GM12874 (cell line): ENCODE measurements at regions not wholly inside any gene's neighbourhood (a gene's known extent, or its start where the extent isn't known, plus 50 kb on each side); places are given as distances from the start of the nearest gene placed in this dataset.

ENCODE experiments used
- TF ChIP-seq, protein P1 (sequence below): IDR thresholded peaks from 2 replicates; pipeline ENCODE4 v1.5.1; 2011; ENCODE audit warnings: low read depth, mild to moderate bottlenecking, control low read depth, low read length, moderate library complexity; ENCODE audit not compliant: insufficient read depth

- TF ChIP-seq, protein P1, sequence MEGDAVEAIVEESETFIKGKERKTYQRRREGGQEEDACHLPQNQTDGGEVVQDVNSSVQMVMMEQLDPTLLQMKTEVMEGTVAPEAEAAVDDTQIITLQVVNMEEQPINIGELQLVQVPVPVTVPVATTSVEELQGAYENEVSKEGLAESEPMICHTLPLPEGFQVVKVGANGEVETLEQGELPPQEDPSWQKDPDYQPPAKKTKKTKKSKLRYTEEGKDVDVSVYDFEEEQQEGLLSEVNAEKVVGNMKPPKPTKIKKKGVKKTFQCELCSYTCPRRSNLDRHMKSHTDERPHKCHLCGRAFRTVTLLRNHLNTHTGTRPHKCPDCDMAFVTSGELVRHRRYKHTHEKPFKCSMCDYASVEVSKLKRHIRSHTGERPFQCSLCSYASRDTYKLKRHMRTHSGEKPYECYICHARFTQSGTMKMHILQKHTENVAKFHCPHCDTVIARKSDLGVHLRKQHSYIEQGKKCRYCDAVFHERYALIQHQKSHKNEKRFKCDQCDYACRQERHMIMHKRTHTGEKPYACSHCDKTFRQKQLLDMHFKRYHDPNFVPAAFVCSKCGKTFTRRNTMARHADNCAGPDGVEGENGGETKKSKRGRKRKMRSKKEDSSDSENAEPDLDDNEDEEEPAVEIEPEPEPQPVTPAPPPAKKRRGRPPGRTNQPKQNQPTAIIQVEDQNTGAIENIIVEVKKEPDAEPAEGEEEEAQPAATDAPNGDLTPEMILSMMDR = no peak
Measured at GRCh38 chr4:131974730-131975129, 1174.4 kb upstream of the PCDH10 start.

DNA sequence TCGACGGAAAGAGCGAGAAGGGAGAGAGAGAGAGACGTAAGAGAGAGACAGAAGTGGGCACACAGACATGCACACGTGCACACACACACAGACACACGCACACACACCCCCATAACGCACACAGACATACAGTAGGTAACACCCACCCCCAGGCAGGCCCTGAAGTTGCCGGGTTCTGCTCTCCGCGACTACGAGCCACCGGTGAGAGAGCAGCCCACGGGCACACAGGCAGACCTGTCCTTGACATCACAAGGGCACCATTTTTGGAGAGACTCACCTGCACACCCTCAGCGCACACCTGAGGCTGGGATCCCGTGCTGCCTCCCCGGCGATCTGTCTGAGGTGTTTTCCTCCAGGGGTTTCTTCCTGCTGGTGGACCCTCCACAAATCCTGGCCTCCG is 1171.0 kb upstream of the PCDH10 start:
- TF ChIP-seq, protein P1 = no peak

- TF ChIP-seq, protein P1 = no peak
Measured at GRCh38 chr4:131989576-131989975, 1159.5 kb upstream of the PCDH10 start.

DNA sequence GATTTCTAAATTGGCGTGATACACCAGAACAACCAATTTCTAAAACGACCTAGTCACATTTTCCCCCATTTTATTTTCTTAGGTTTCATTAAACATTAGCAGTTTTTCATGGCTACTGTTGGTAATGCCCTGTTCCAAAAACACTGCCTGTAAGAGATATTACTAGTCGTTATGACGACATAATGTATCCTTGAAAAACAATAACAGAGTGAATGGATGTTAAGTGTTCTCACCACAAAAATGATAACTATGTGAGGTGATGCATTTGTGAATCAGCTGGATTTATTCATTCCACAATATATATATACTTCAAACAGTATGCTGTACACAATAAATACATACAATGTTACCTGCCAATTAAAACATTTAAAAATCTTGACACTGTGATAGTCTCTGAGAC is 1147.6 kb upstream of the PCDH10 start:
- TF ChIP-seq, protein P1 = no peak

DNA sequence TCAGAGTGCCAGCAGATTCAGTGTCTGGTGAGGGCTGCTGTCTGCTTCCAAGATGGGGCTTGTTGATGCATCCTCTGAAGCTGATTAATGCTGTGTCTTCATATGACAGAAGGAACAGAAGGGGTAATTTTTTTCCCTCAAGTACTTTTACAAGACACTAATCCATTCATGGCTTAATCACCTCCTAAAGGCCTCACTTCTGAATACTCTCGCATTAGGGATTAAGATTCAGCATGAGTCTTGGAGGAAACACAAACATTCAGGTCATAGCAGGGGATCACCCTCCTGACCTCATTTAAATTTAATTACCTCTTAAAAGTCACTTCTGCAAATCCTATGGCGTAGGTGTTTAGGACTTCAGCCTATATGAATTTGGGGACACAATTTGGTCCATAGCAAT is 1145.5 kb upstream of the PCDH10 start:
- TF ChIP-seq, protein P1 = no peak

GRCh38 chr4:132015321-132015720 is 1133.8 kb upstream of the PCDH10 start:
- TF ChIP-seq, protein P1 = no peak

DNA sequence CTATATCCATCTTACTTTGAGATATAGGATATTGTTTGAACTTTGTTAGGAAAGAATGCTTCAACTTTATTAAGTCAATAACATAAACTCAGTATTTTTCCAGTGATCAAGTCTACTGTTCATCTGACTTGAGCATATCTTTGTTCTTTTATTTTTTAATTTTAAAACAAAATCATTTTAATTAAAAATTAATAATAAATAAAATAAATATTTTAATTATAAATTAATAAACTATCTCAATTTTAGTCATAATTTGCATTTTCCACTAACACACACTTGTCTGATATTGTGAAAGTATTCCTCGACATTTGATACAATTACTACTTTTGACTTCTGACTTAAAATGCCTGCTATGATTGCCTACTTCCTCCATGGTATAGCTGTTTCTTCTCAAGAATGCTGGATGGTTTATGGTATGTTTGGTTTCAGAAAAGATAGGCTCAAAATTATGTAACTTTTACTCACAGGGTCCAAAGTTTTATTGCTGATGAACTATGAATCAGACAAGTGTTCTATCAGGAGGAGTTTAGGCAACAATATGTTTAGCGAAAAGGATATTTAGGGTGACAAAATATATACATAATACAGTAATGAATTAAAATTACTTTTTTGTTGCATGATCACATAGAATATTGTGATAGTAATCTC is 1132.3 kb upstream of the PCDH10 start:
- TF ChIP-seq, protein P1 = no peak

GRCh38 chr4:132026166-132026565 is 1122.9 kb upstream of the PCDH10 start:
- TF ChIP-seq, protein P1 = no peak
